Epithelial cell of proximal tubule (primary cell): ENCODE measurements at regions not wholly inside any gene's neighbourhood (a gene's known extent, or its start where the extent isn't known, plus 50 kb on each side); places are given as distances from the start of the nearest gene placed in this dataset.
"Not testable (repeated sequence)": the region's sequence is repeated elsewhere in the genome, so short reads cannot be mapped to it uniquely, and the experiment has no call there.

Experiments used
- DNase-seq: peaks from one replicate; pipeline ENCODE4 v3.0.0-alpha.2; 2011; ENCODE audit warnings: low read depth
- H3K4me3 ChIP-seq: 2 replicates; pipeline ENCODE4 v1.5.1; 2011; ENCODE audit warnings: low read depth, mild to moderate bottlenecking, low read length
- CTCF ChIP-seq: conservative IDR thresholded peaks from 2 replicates; pipeline ENCODE4 v1.5.1; 2012; ENCODE audit warnings: low read depth, mild to moderate bottlenecking, low read length

- DNase-seq: no peak
- TF ChIP-seq CTCF: no peak
- no peak overlapping the region for H3K4me3 ChIP-seq
Observed at GRCh38 chr3:82474711-82475110, 713.3 kb upstream of the GBE1 start.

- no peak overlapping the region for H3K4me3 ChIP-seq
- no peak for TF ChIP-seq CTCF
- no peak for DNase-seq
Observed at GRCh38 chr3:82473864-82474541, 712.6 kb upstream of the GBE1 start.

GRCh38 chr3:82467051-82467450, 705.6 kb upstream of the GBE1 start:
- no peak for DNase-seq
- TF ChIP-seq CTCF: no peak
- no peak overlapping the region for H3K4me3 ChIP-seq

GRCh38 chr3:82462977-82463376, 701.5 kb upstream of the GBE1 start:
- H3K4me3 ChIP-seq: no peak overlapping the region
- no peak for TF ChIP-seq CTCF
- DNase-seq: no peak

- H3K4me3 ChIP-seq: no peak overlapping the region
- no peak for TF ChIP-seq CTCF
- DNase-seq: no peak
Observed at GRCh38 chr3:82461049-82461889, 699.8 kb upstream of the GBE1 start.

- no peak for DNase-seq
- no peak overlapping the region for H3K4me3 ChIP-seq
- no peak for TF ChIP-seq CTCF
Observed at GRCh38 chr3:82448320-82448719, 686.9 kb upstream of the GBE1 start.

- H3K4me3 ChIP-seq, DNase-seq: not testable (repeated sequence)
Observed at GRCh38 chr3:82428821-82429220, 667.4 kb upstream of the GBE1 start.
